Mesendoderm (in vitro differentiated cells): ENCODE measurements at regions not wholly inside any gene's neighbourhood (a gene's known extent, or its start where the extent isn't known, plus 50 kb on each side); places are given as distances from the start of the nearest gene placed in this dataset.

Experiments used
- DNase-seq: peaks from one replicate; pipeline ENCODE4 v3.0.0; 2013
- H2AK5ac ChIP-seq: 2 replicates; pipeline ENCODE4 v1.6.1; 2013; ENCODE audit warnings: low read length, inconsistent platforms
- H2BK120ac ChIP-seq: 2 replicates; pipeline ENCODE4 v1.6.1; 2013; ENCODE audit warnings: low read depth, mild to moderate bottlenecking, low read length, moderate library complexity, mixed read lengths
- H2BK15ac ChIP-seq: replicated peaks from 2 replicates; pipeline ENCODE4 v1.6.1; 2013; ENCODE audit warnings: low read depth, mild to moderate bottlenecking, moderate library complexity
- H2BK5ac ChIP-seq: 2 replicates; pipeline ENCODE4 v1.6.1; 2013; ENCODE audit warnings: low read length, inconsistent platforms
- H3K18ac ChIP-seq: 2 replicates; pipeline ENCODE4 v1.6.1; 2013; ENCODE audit warnings: mild to moderate bottlenecking, low read length, mixed read lengths
- H3K23ac ChIP-seq: one replicate; pipeline ENCODE4 v1.6.1; 2013; ENCODE audit warnings: low read length
- H3K27ac ChIP-seq: 2 replicates; pipeline ENCODE4 v1.5.1; 2013; ENCODE audit warnings: low read depth, mild to moderate bottlenecking, inconsistent platforms, low read length, moderate library complexity
- H3K27me3 ChIP-seq: 2 replicates; pipeline ENCODE4 v1.6.1; 2013; ENCODE audit warnings: low read length, control low read depth, mild to moderate bottlenecking, inconsistent platforms; ENCODE audit not compliant: insufficient read depth, poor library complexity
- H3K36me3 ChIP-seq: 2 replicates; pipeline ENCODE4 v1.6.1; 2013; ENCODE audit warnings: low read length, inconsistent platforms; ENCODE audit not compliant: control insufficient read depth, insufficient read depth
- H3K4ac ChIP-seq: one replicate; pipeline ENCODE4 v1.6.1; 2013; ENCODE audit warnings: low read depth, mild to moderate bottlenecking, low read length, moderate library complexity
- H3K4me1 ChIP-seq: 2 replicates; pipeline ENCODE4 v1.6.1; 2013; ENCODE audit warnings: low read depth, low read length, inconsistent platforms; ENCODE audit not compliant: control insufficient read depth
- H3K4me2 ChIP-seq: 2 replicates; pipeline ENCODE4 v1.6.1; 2013; ENCODE audit warnings: low read length
- H3K4me3 ChIP-seq: 2 replicates; pipeline ENCODE4 v1.5.1; 2013; ENCODE audit warnings: mild to moderate bottlenecking, low read length
- H3K56ac ChIP-seq: one replicate; pipeline ENCODE4 v1.6.1; 2013; ENCODE audit warnings: low read length
- H3K79me1 ChIP-seq: 2 replicates; pipeline ENCODE4 v1.6.1; 2013; ENCODE audit warnings: low read length, inconsistent platforms
- H3K79me2 ChIP-seq: 2 replicates; pipeline ENCODE4 v1.6.1; 2013; ENCODE audit warnings: mild to moderate bottlenecking, low read length; ENCODE audit not compliant: control insufficient read depth, insufficient read depth
- H3K9ac ChIP-seq: 2 replicates; pipeline ENCODE4 v1.6.1; 2013; ENCODE audit warnings: low read length, inconsistent platforms
- H4K5ac ChIP-seq: one replicate; pipeline ENCODE4 v1.6.1; 2013; ENCODE audit warnings: low read length
- H4K8ac ChIP-seq: one replicate; pipeline ENCODE4 v1.6.1; 2013; ENCODE audit warnings: low read depth, mild to moderate bottlenecking, control low read depth, low read length, moderate library complexity
- WGBS: extraction: QIAGEN DNeasy Blood & Tissue Kit; methylation state at CpG from one replicate; pipeline ENCODE4 v1.1.7; 2013; ENCODE audit warnings: low lambda C conversion rate, missing lambda C conversion rate; ENCODE audit not compliant: insufficient coverage; ENCODE audit errors: extremely low coverage; 5-methylcytosine and 5-hydroxymethylcytosine counted together

DNA sequence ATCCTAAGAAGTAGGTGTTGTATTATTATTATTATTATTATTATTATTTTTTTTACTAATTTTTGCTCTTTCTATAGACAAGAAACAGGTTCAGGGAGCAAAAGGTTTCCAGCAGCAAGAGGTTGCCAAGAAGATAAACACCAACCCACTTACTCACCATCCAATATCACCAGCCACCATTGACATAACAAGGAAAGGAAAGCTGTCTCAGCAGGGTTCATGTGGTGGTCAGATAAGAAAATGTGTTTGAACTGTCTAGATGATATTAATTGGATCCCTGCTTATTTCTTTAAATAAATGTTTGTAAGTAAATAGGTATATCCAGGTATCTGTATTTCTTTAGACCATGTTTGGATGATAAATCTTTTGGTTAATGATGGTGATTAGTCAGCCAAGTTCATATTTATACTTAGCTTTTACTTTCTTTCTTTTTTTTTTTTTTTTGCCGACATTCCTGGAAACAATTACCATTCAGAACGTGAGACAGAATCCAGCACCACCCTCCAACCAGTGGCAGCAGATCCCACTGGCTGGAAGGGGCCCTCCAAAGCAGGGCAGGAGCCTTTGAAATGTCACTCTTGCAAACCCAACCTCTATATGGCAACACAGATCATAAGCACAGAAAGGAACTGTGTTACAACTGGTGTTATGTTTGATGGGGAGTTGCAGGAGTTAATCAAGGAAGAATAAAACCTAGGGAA is 139.2 kb upstream of the ECI2 start:
- Histone ChIP-seq H3K4me2 (no peak overlapping the region), H3K27ac (no peak overlapping the region), H2AK5ac (no peak overlapping the region), H4K5ac (no peak overlapping the region), H3K18ac (no peak overlapping the region), H3K4me1 (no peaks in the 10 kb centered on the region), H3K56ac (no peak overlapping the region), H3K4ac (no peak overlapping the region), H3K79me2 (no peaks in the 10 kb centered on the region), H2BK15ac (no peak overlapping the region), H3K4me3 (no peak overlapping the region), H4K8ac (no peak overlapping the region), H3K36me3 (no peaks in the 10 kb centered on the region), H3K27me3 (no peaks in the 10 kb centered on the region), H3K79me1 (no peaks in the 10 kb centered on the region), H2BK120ac (no peak overlapping the region), H3K9ac (no peak overlapping the region), H2BK5ac (no peak overlapping the region), H3K23ac (no peak overlapping the region)
- WGBS, result no CpG with 5 or more reads among the region's 2 CpGs
- no peak for DNase-seq

DNA sequence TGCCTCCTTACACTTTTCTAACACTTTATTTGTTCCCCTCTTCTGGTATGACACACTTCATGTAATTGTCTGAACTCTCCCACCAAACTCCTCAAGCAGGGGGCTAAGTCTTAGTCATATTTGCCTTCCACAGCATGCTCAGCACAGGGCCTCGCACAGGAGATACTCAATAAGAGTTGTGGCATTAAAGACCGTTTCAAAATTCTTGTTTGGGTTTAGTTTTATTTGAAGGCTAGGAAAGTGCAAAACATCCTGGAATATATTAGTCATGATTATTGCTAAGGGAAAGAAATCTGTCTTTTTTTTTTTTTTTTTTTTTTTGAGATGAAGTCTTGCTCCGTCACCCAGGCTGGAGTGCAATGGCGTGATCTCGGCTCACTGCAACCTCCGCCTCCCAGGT is 137.6 kb upstream of the ECI2 start:
- H4K8ac ChIP-seq, result no peak overlapping the region

GRCh38 chr6:4271761-4272470 is 136.5 kb upstream of the ECI2 start:
- no peak overlapping the region for H2BK5ac ChIP-seq
- H3K4me2 ChIP-seq, result no peak overlapping the region
- no peak for DNase-seq

More for the DNA sequence above, 137.6 kb upstream of the ECI2 start:
- no peak overlapping the region for H2AK5ac ChIP-seq
- no peak overlapping the region for H2BK120ac ChIP-seq
- H3K4me2 ChIP-seq, result no peak overlapping the region
- no peak overlapping the region for H3K23ac ChIP-seq
- H3K4me3 ChIP-seq, result no peak overlapping the region
- H3K9ac ChIP-seq, result no peak overlapping the region
- H3K4me1 ChIP-seq, result no peaks in the 10 kb centered on the region
- no peaks in the 10 kb centered on the region for H3K79me1 ChIP-seq
- no peak for DNase-seq
- H4K5ac ChIP-seq, result no peak overlapping the region
- WGBS, result no CpG with 5 or more reads among the region's 6 CpGs
- no peak overlapping the region for H3K27ac ChIP-seq
- no peak overlapping the region for H2BK15ac ChIP-seq
- H2BK5ac ChIP-seq, result no peak overlapping the region
- H3K79me2 ChIP-seq, result no peaks in the 10 kb centered on the region
- H3K27me3 ChIP-seq, result no peaks in the 10 kb centered on the region
- H3K18ac ChIP-seq, result no peak overlapping the region
- H3K4ac ChIP-seq, result no peak overlapping the region
- no peak overlapping the region for H3K56ac ChIP-seq
- no peaks in the 10 kb centered on the region for H3K36me3 ChIP-seq

DNA sequence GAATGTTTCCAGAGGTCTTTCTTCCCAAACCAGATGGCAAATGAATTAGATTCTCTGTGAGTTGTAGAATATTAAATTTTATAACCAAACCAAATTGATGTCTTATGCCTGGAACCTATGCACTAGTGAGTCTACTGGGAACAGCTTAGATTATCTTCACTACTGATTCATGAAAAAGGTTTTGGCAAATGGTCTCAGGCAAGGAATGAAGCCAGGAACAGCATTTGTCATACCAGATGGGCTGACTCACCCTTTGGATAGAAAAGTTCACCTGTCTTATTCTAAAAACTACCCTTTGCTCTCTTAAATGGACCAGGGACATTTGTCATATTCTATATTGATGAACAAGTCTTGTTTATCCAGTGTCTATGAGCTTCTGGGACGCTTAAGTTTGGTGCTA is 135.4 kb upstream of the ECI2 start:
- DNase-seq, result no peak
- H4K8ac ChIP-seq, result no peak overlapping the region
- no peak overlapping the region for H2BK120ac ChIP-seq
- H3K27ac ChIP-seq, result no peak overlapping the region
- H3K9ac ChIP-seq, result no peak overlapping the region
- H3K4ac ChIP-seq, result no peak overlapping the region
- no peak overlapping the region for H2BK5ac ChIP-seq
- no peak overlapping the region for H2BK15ac ChIP-seq
- no peaks in the 10 kb centered on the region for H3K4me1 ChIP-seq
- H3K79me2 ChIP-seq, result no peaks in the 10 kb centered on the region
- no peak overlapping the region for H3K4me3 ChIP-seq
- H3K18ac ChIP-seq, result no peak overlapping the region
- no peaks in the 10 kb centered on the region for H3K79me1 ChIP-seq
- H3K23ac ChIP-seq, result no peak overlapping the region
- H2AK5ac ChIP-seq, result no peak overlapping the region
- H3K56ac ChIP-seq, result no peak overlapping the region
- no peak overlapping the region for H4K5ac ChIP-seq
- no peaks in the 10 kb centered on the region for H3K36me3 ChIP-seq
- no peaks in the 10 kb centered on the region for H3K27me3 ChIP-seq
- no CpG with 5 or more reads among the region's 1 CpG for WGBS
- H3K4me2 ChIP-seq, result no peak overlapping the region

More at GRCh38 chr6:4271761-4272470, 136.5 kb upstream of the ECI2 start:
- Histone ChIP-seq H2BK15ac (no peak overlapping the region), H3K18ac (no peak overlapping the region), H3K4me1 (no peaks in the 10 kb centered on the region), H3K9ac (no peak overlapping the region), H3K23ac (no peak overlapping the region), H3K36me3 (no peaks in the 10 kb centered on the region), H4K5ac (no peak overlapping the region), H2AK5ac (no peak overlapping the region), H2BK120ac (no peak overlapping the region), H3K79me2 (no peaks in the 10 kb centered on the region), H3K79me1 (no peaks in the 10 kb centered on the region), H3K4ac (no peak overlapping the region), H3K27me3 (no peaks in the 10 kb centered on the region), H3K56ac (no peak overlapping the region), H4K8ac (no peak overlapping the region), H3K4me3 (no peak overlapping the region), H3K27ac (no peak overlapping the region)
- no CpG with 5 or more reads among the region's 6 CpGs for WGBS

DNA sequence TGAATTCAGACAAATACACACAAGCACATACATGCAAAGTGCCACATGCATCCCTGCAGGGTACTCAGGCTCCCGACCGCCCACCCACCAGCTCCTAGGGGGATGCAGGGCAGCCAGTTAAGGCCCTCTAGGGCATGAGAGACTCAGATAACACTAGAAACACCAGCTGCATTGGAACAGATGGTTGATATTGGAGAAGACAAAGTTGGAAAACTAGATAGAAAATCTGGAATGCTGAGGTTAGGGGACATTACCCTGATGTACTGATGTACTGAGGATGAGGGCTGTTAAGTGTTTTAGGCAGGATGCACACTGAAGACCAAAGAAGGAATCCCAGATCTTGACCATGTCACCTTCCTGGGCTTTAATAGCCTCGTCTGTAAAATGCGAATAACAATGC is 134.6 kb upstream of the ECI2 start:
- Histone ChIP-seq H4K8ac (no peak overlapping the region), H3K4me1 (no peaks in the 10 kb centered on the region), H3K27ac (no peak overlapping the region), H3K9ac (no peak overlapping the region), H3K4me2 (no peak overlapping the region), H3K4me3 (no peak overlapping the region), H3K18ac (no peak overlapping the region), H3K36me3 (no peaks in the 10 kb centered on the region), H3K27me3 (no peaks in the 10 kb centered on the region), H2AK5ac (no peak overlapping the region), H2BK5ac (no peak overlapping the region), H3K79me1 (no peaks in the 10 kb centered on the region), H3K23ac (no peak overlapping the region), H3K79me2 (no peaks in the 10 kb centered on the region), H3K4ac (no peak overlapping the region), H4K5ac (no peak overlapping the region), H3K56ac (no peak overlapping the region), H2BK15ac (no peak overlapping the region), H2BK120ac (no peak overlapping the region)
- whole genome bisulfite sequencing, result no CpG with 5 or more reads among the region's 4 CpGs
- DNase-seq, result no peak
